Panc1 (cell line): ENCODE measurements at regions not wholly inside any gene's neighbourhood (a gene's known extent, or its start where the extent isn't known, plus 50 kb on each side); places are given as distances from the start of the nearest gene placed in this dataset.

Experiments used
- ATAC-seq: fragments of 200-7000 bp; cut with Tn5 transposase; 2 replicates; pipeline ENCODE4 v1.9.1; 2020; ENCODE audit warnings: mild to moderate bottlenecking, moderate library complexity
- BruUV-seq: library from RNA; stranded (reverse); fragments of 400-500 nt; replicated peaks from 2 replicates; lab custom pipeline; 2021; lab: Mats Ljungman, UMichigan
- CTCF ChIA-PET: fragments of 300-600 bp; sonication (Branson Sonifier 250); formaldehyde crosslinking; loops from one replicate; lab custom pipeline; 2022; ENCODE audit warnings: antibody characterized with exemption; lab: Charles Lee
- POLR2A ChIA-PET: fragments of 300-600 bp; sonication (Branson Sonifier 250); formaldehyde crosslinking; loops from one replicate; lab custom pipeline; 2022; ENCODE audit warnings: antibody characterized with exemption; lab: Charles Lee
- DNase-seq: peaks from one replicate; pipeline ENCODE4 v3.0.0-alpha.2; 2010; ENCODE audit warnings: low read depth, low spot score
- H3K27ac ChIP-seq: 2 replicates; pipeline ENCODE4 v1.5.1; 2011; ENCODE audit warnings: mild to moderate bottlenecking, low read length, inconsistent platforms
- H3K27me3 ChIP-seq: fragments of 200-500 bp; sonication (Bioruptor generic); 2 replicates; pipeline ENCODE4 v1.6.0; 2014; ENCODE audit warnings: low read length, inconsistent platforms; ENCODE audit not compliant: control insufficient read depth, insufficient read depth
- H3K36me3 ChIP-seq: fragments of 200-500 bp; sonication (Bioruptor generic); 2 replicates; pipeline ENCODE4 v1.5.1; 2014; ENCODE audit warnings: inconsistent platforms, mild to moderate bottlenecking, low read length, moderate library complexity; ENCODE audit not compliant: control insufficient read depth, insufficient read depth
- H3K4me1 ChIP-seq: 2 replicates; pipeline ENCODE4 v1.5.1; 2011; ENCODE audit warnings: inconsistent platforms, mild to moderate bottlenecking, low read length, moderate library complexity; ENCODE audit not compliant: control insufficient read depth, insufficient read depth
- H3K4me3 ChIP-seq, 2 experiments: 2 replicates each; pipeline ENCODE4 v1.5.1; 2011 to 2012; ENCODE audit warnings: low read depth in 2 of 2, low read length in 2 of 2, mild to moderate bottlenecking in 2 of 2, inconsistent platforms in 1 of 2, moderate library complexity in 1 of 2
- H3K9me3 ChIP-seq: fragments of 200-500 bp; sonication (Bioruptor generic); 2 replicates; pipeline ENCODE4 v1.5.1; 2014; ENCODE audit warnings: low read depth, mild to moderate bottlenecking, inconsistent platforms, low read length, moderate library complexity; ENCODE audit not compliant: control insufficient read depth, insufficient read depth
- POLR2AphosphoS5 ChIP-seq: IDR thresholded peaks from 2 replicates; pipeline ENCODE4 v1.6.1; 2012; ENCODE audit warnings: mild to moderate bottlenecking, low read depth, low read length, moderate library complexity
- SIN3A ChIP-seq: IDR thresholded peaks from 2 replicates; pipeline ENCODE4 v1.6.1; 2012; ENCODE audit warnings: low read depth, mild to moderate bottlenecking, low read length, moderate library complexity, borderline replicate concordance; ENCODE audit not compliant: insufficient read depth
- TCF7L2 ChIP-seq: IDR thresholded peaks from 2 replicates; pipeline ENCODE4 v1.6.1; 2011; ENCODE audit warnings: mild to moderate bottlenecking, low read depth, low read length, inconsistent platforms
- in situ Hi-C: cut with HindIII; loops from 2 replicates; pipeline ENCODE4 v1.10.0; 2016; ENCODE audit warnings: low sequenced_read_pairs, low pct_unique_long_range_greater_than_20kb
- intact Hi-C: fragments of 100-400 bp; cut with micrococcal nuclease; formaldehyde crosslinking; loops from one replicate; pipeline ENCODE4 v1.10.0; 2022; ENCODE audit not compliant: unreplicated experiment
- TF ChIP-seq, protein P1 (sequence below), 2 experiments: IDR thresholded peaks; 2 replicates each; pipeline ENCODE4 v1.6.1; 2011 to 2012; ENCODE audit warnings: low read depth in 2 of 2, control low read depth in 1 of 2, low read length in 1 of 2, mild to moderate bottlenecking in 1 of 2, moderate library complexity in 1 of 2; ENCODE audit not compliant: insufficient read depth in 1 of 2
- TF ChIP-seq, protein P2 (sequence below): fragments of 450-650 bp; IDR thresholded peaks from 2 replicates; pipeline ENCODE4 v1.5.1; 2017; ENCODE audit warnings: mild to moderate bottlenecking

DNA sequence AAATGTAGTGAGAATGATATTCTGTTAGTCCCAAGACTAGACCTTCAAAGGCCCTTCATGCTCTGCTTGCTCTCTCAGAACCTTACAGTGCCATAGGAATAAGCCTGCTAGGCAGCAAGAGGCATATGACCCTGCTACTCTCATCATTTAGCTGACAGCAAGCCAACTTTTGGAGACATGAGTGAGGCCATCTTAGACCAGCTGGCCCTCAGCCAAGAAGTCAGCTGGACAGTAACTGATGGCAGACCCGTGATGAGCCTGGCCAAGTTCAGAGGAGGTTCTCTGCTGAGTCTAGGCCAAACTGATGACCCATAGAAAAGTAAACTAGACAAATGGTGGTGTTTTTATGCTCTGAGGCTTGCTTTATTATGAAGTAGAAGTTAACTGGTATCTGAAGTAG lies 82.6 kb downstream of the C18orf54 start:
- ChIA-PET CTCF (no interaction called here), POLR2A (no interaction called here)
- Histone ChIP-seq H3K4me1 (no peaks in the 10 kb centered on the region), H3K27me3 (no peaks in the 10 kb centered on the region), H3K4me3 (no peak overlapping the region), H3K36me3 (no peaks in the 10 kb centered on the region), H3K9me3 (no peaks in the 10 kb centered on the region), H3K27ac (no peak overlapping the region)
- no peak for DNase-seq
- in situ Hi-C loops: no loop called here
- intact Hi-C loops: loop anchor here (10.0 kb wide), 1 partner anchor 545 kb away; no protein-coding TSS in a partner anchor
- BruUV-seq: no TSS peak
- no peak for ATAC-seq
- no peak for TF ChIP-seq SIN3A
- TF ChIP-seq, protein P1, sequence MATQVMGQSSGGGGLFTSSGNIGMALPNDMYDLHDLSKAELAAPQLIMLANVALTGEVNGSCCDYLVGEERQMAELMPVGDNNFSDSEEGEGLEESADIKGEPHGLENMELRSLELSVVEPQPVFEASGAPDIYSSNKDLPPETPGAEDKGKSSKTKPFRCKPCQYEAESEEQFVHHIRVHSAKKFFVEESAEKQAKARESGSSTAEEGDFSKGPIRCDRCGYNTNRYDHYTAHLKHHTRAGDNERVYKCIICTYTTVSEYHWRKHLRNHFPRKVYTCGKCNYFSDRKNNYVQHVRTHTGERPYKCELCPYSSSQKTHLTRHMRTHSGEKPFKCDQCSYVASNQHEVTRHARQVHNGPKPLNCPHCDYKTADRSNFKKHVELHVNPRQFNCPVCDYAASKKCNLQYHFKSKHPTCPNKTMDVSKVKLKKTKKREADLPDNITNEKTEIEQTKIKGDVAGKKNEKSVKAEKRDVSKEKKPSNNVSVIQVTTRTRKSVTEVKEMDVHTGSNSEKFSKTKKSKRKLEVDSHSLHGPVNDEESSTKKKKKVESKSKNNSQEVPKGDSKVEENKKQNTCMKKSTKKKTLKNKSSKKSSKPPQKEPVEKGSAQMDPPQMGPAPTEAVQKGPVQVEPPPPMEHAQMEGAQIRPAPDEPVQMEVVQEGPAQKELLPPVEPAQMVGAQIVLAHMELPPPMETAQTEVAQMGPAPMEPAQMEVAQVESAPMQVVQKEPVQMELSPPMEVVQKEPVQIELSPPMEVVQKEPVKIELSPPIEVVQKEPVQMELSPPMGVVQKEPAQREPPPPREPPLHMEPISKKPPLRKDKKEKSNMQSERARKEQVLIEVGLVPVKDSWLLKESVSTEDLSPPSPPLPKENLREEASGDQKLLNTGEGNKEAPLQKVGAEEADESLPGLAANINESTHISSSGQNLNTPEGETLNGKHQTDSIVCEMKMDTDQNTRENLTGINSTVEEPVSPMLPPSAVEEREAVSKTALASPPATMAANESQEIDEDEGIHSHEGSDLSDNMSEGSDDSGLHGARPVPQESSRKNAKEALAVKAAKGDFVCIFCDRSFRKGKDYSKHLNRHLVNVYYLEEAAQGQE (IDR thresholded peaks at IDR 0.05; ENCODE audit: insufficient read depth in 1 of 2, low read depth in 2 of 2, low read length in 1 of 2): no peak
- TF ChIP-seq, protein P2, sequence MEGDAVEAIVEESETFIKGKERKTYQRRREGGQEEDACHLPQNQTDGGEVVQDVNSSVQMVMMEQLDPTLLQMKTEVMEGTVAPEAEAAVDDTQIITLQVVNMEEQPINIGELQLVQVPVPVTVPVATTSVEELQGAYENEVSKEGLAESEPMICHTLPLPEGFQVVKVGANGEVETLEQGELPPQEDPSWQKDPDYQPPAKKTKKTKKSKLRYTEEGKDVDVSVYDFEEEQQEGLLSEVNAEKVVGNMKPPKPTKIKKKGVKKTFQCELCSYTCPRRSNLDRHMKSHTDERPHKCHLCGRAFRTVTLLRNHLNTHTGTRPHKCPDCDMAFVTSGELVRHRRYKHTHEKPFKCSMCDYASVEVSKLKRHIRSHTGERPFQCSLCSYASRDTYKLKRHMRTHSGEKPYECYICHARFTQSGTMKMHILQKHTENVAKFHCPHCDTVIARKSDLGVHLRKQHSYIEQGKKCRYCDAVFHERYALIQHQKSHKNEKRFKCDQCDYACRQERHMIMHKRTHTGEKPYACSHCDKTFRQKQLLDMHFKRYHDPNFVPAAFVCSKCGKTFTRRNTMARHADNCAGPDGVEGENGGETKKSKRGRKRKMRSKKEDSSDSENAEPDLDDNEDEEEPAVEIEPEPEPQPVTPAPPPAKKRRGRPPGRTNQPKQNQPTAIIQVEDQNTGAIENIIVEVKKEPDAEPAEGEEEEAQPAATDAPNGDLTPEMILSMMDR: no peak
- TF ChIP-seq TCF7L2: no peak
- no peak for TF ChIP-seq POLR2AphosphoS5

DNA sequence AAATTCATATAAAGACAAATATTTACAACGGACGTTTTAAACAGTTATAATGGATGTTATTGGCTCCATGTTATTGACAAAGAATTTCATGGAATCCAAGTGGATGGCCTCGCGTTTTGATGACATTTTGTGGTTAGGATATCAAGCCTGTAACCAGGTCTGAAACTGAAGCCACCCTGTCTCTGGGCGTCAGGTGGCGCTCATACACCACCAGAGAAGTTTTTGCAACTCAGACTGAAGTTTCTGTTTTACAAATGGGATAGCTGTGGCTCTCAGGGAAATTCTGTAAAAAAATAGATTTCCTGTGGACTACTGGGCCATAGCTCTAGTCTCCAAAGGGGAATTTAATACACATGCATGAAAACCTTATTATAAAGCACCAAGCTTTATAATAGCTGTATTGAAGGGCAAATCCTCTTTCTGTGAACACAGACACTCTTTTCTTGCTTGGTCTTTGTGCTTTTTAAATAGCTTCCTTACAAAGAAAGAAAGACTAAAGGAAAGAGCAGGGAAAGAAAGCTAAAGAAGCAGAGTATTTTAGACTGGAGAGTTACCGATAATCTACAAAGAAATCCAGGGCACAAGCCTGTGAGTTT lies 86.7 kb downstream of the C18orf54 start:
- intact Hi-C loops (loop anchor here (2.0 to 10.0 kb wide), 3 partner anchors 202 to 540 kb away; no protein-coding TSS in a partner anchor), in situ Hi-C loops (no loop called here)
- ChIA-PET POLR2A (no interaction called here), CTCF (no interaction called here)
- H3K9me3 ChIP-seq: no peaks in the 10 kb centered on the region
- H3K4me3 ChIP-seq: no peak overlapping the region
- H3K36me3 ChIP-seq: no peaks in the 10 kb centered on the region
- no peaks in the 10 kb centered on the region for H3K27me3 ChIP-seq
- no peaks in the 10 kb centered on the region for H3K4me1 ChIP-seq
- ATAC-seq (0 out of 2 replicates have a peak, but pooled peaks have one; percentile 62), DNase-seq (peak; percentile 41)
- no TSS peak for BruUV-seq
- TF ChIP-seq, protein P2: peak; percentile 70
- TF ChIP-seq, protein P1 (IDR thresholded peaks at IDR 0.05; ENCODE audit: insufficient read depth in 1 of 2, low read depth in 2 of 2, low read length in 1 of 2): no peak
- H3K27ac ChIP-seq: no peak overlapping the region
